Endothelial cell of umbilical vein (primary cell): ENCODE measurements at regions not wholly inside any gene's neighbourhood (a gene's known extent, or its start where the extent isn't known, plus 50 kb on each side); places are given as distances from the start of the nearest gene placed in this dataset.

Experiments
- BruUV-seq: library from RNA; stranded (reverse); fragments of 400-500 nt; replicated peaks from 2 replicates; lab custom pipeline; 2021; lab: Mats Ljungman, UMichigan
- CTCF ChIA-PET: fragments of 300-600, 350-600 bp; sonication (Branson Sonifier 250); formaldehyde crosslinking; loops from one replicate; lab custom pipeline; 2021; ENCODE audit warnings: antibody characterized with exemption, inconsistent platforms; lab: Charles Lee
- POLR2A ChIA-PET: fragments of 300-600, 350-600 bp; sonication (Branson Sonifier 250); formaldehyde crosslinking; loops from one replicate; lab custom pipeline; 2021; ENCODE audit warnings: antibody characterized with exemption, inconsistent platforms; lab: Charles Lee
- DNase-seq: peaks from one replicate; pipeline ENCODE4 v3.0.0-alpha.2; 2011; ENCODE audit warnings: low read depth, low spot score
- FAIRE-seq: peaks from 2 replicates; lab custom pipeline; 2011; peaks lifted over from hg19 to GRCh38; lab: Jason Lieb, UNC
- H2AFZ ChIP-seq: 2 replicates; pipeline ENCODE4 v1.6.0; 2012; ENCODE audit warnings: low read depth, low read length, control low read depth, inconsistent platforms
- H3K27ac ChIP-seq: 2 replicates; pipeline ENCODE4 v1.5.1; 2011; ENCODE audit warnings: low read depth, mild to moderate bottlenecking, control low read depth, low read length, moderate library complexity; ENCODE audit not compliant: insufficient read depth
- H3K27me3 ChIP-seq, 2 experiments: 2 replicates each; pipeline versions ENCODE4 v1.6.0 to v1.6.1; 2011; ENCODE audit warnings: low read length in 2 of 2, mixed read lengths in 1 of 2; ENCODE audit not compliant: control insufficient read depth in 2 of 2, insufficient read depth in 2 of 2
- H3K36me3 ChIP-seq, 2 experiments: 2 replicates in 1 of 2; 3 replicates in 1 of 2; pipeline ENCODE4 v1.5.1; 2011; ENCODE audit warnings: low read length in 2 of 2, mild to moderate bottlenecking in 1 of 2, moderate library complexity in 1 of 2; ENCODE audit not compliant: control insufficient read depth in 2 of 2, insufficient read depth in 2 of 2; ENCODE audit errors: extremely low read depth in 1 of 2
- H3K4me1 ChIP-seq: 3 replicates; pipeline ENCODE4 v1.5.1; 2011; ENCODE audit warnings: mild to moderate bottlenecking, low read length; ENCODE audit not compliant: control insufficient read depth, insufficient read depth; ENCODE audit errors: extremely low read depth
- H3K4me2 ChIP-seq: 2 replicates; pipeline ENCODE4 v1.6.1; 2011; ENCODE audit warnings: low read length, control low read depth, mixed read lengths; ENCODE audit not compliant: insufficient read depth
- H3K4me3 ChIP-seq, 3 experiments: fragments of 200-600 bp in 1 of 3; sonication (generic), shearing (Covaris generic) in 1 of 3; replicated peaks in 1 of 3; 2 replicates each; pipeline ENCODE4 v1.5.1; 2011 to 2016; ENCODE audit warnings: control low read depth in 3 of 3, low read length in 3 of 3, mild to moderate bottlenecking in 2 of 3, inconsistent platforms in 1 of 3, low read depth in 1 of 3, moderate library complexity in 1 of 3; ENCODE audit not compliant: insufficient read depth in 1 of 3
- H3K79me2 ChIP-seq: 2 replicates; pipeline ENCODE4 v1.6.0; 2012; ENCODE audit warnings: low read length, inconsistent platforms; ENCODE audit not compliant: control insufficient read depth, insufficient read depth
- H3K9ac ChIP-seq: replicated peaks from 2 replicates; pipeline ENCODE3; 2011; ENCODE audit warnings: low read length, control low read depth; ENCODE audit not compliant: insufficient read depth; ENCODE audit errors: extremely low read depth
- H3K9me1 ChIP-seq: replicated peaks from 3 replicates; pipeline ENCODE4 v1.6.0; 2011; ENCODE audit warnings: mild to moderate bottlenecking, low read length; ENCODE audit not compliant: control insufficient read depth, insufficient read depth; ENCODE audit errors: extremely low read depth
- H3K9me3 ChIP-seq: replicated peaks from 2 replicates; pipeline ENCODE4 v1.5.1; 2012; ENCODE audit warnings: low read length, inconsistent platforms; ENCODE audit not compliant: control insufficient read depth, insufficient read depth
- H4K20me1 ChIP-seq: replicated peaks from 2 replicates; pipeline ENCODE3; 2011; ENCODE audit warnings: mild to moderate bottlenecking, low read length; ENCODE audit not compliant: control insufficient read depth, insufficient read depth; ENCODE audit errors: extremely low read depth
- CTCF ChIP-seq, 2 donors: IDR thresholded peaks; 1 replicate in 1 of 2; 2 replicates in 1 of 2; pipeline ENCODE4 v1.5.1; 2011; ENCODE audit warnings: low read length in 2 of 2, mild to moderate bottlenecking in 2 of 2, moderate library complexity in 2 of 2, control low read depth in 1 of 2, inconsistent platforms in 1 of 2, low read depth in 1 of 2; ENCODE audit not compliant: insufficient read depth in 1 of 2; ENCODE audit errors: extremely low read depth in 1 of 2
- EZH2 ChIP-seq: IDR thresholded peaks from 2 replicates; pipeline ENCODE4 v1.6.1; 2012; ENCODE audit warnings: borderline replicate concordance, low read depth, mild to moderate bottlenecking, moderate library complexity, low read length, inconsistent platforms; ENCODE audit not compliant: severe bottlenecking
- FOS ChIP-seq: IDR thresholded peaks from 2 replicates; pipeline ENCODE4 v1.6.1; 2011; ENCODE audit warnings: mild to moderate bottlenecking, low read length, moderate library complexity, borderline replicate concordance; ENCODE audit not compliant: insufficient read depth
- GATA2 ChIP-seq: IDR thresholded peaks from 2 replicates; pipeline ENCODE4 v1.7.0; 2011; ENCODE audit warnings: low read depth, mild to moderate bottlenecking, moderate library complexity, mixed read lengths, low read length; ENCODE audit not compliant: insufficient read length, insufficient read depth
- JUN ChIP-seq: IDR thresholded peaks from 2 replicates; pipeline ENCODE4 v1.6.1; 2011; ENCODE audit warnings: borderline replicate concordance, low read depth; ENCODE audit not compliant: insufficient read length, insufficient read depth
- MYC ChIP-seq: IDR thresholded peaks from one replicate; pipeline ENCODE4 v1.6.1; 2011; ENCODE audit warnings: mild to moderate bottlenecking, low read depth, low read length
- POLR2A ChIP-seq: IDR thresholded peaks from 2 replicates; pipeline ENCODE4 v1.6.1; 2012; ENCODE audit warnings: low read depth, mild to moderate bottlenecking, control low read depth, low read length
- POLR2AphosphoS5 ChIP-seq: IDR thresholded peaks from 2 replicates; pipeline ENCODE4 v1.6.1; 2012; ENCODE audit warnings: low read depth, mild to moderate bottlenecking, control low read depth, low read length, moderate library complexity; ENCODE audit not compliant: insufficient read depth
- dilution Hi-C: fragments of 300-500 bp; cut with MboI; formaldehyde crosslinking; loops from one replicate; pipeline ENCODE4 v1.15.0; 2019; ENCODE audit warnings: low sequenced_read_pairs; ENCODE audit not compliant: extremely low pct_ligation_motif_present
- intact Hi-C: fragments of 100-400 bp; cut with micrococcal nuclease; formaldehyde crosslinking; loops from one replicate; pipeline ENCODE4 v1.10.0; 2022
- TF ChIP-seq, protein P1 (sequence below): IDR thresholded peaks from 2 replicates; pipeline ENCODE4 v1.6.1; 2011; ENCODE audit not compliant: insufficient read depth, insufficient read length

GRCh38 chr6:155915651-155916050, 460.0 kb upstream of the NOX3 start:
- no peak overlapping the region for H3K9ac ChIP-seq
- no peak overlapping the region for H3K27ac ChIP-seq
- H4K20me1 ChIP-seq, result no peaks in the 10 kb centered on the region
- no peaks in the 10 kb centered on the region for H3K36me3 ChIP-seq
- ChIA-PET POLR2A (no interaction called here), CTCF (no interaction called here)
- H3K9me3 ChIP-seq, result no peaks in the 10 kb centered on the region
- H3K4me2 ChIP-seq, result no peak overlapping the region
- BruUV-seq, result no TSS peak
- no peak for FAIRE-seq
- no peaks in the 10 kb centered on the region for H3K9me1 ChIP-seq
- no peaks in the 10 kb centered on the region for H3K4me1 ChIP-seq
- no peak for TF ChIP-seq POLR2A
- dilution Hi-C loops, result no loop called here
- H2AFZ ChIP-seq, result no peak overlapping the region
- no peak for DNase-seq
- intact Hi-C loops, result no loop called here
- no peak overlapping the region for H3K4me3 ChIP-seq
- H3K27me3 ChIP-seq, result no peaks in the 10 kb centered on the region
- no peaks in the 10 kb centered on the region for H3K79me2 ChIP-seq

DNA sequence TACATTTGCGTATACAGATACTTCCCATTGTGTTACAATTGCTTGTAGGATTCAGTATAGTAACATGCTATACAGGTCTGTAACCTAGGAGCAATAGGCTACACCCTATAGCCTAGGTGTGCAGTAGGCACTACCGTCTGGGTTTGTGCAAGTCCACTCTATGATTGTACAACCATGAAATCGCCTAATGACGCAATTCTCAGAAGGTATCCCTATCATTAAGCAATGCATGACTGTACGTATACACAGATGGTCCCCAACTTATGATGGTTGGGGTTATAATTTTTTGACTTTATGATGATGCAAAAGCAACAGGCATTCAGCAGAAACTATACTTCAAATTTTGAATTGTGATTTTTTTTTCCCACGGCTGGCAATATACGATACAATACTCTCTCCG, 458.2 kb upstream of the NOX3 start:
- intact Hi-C loops, result no loop called here
- no peak for TF ChIP-seq FOS
- TF ChIP-seq, protein P1, sequence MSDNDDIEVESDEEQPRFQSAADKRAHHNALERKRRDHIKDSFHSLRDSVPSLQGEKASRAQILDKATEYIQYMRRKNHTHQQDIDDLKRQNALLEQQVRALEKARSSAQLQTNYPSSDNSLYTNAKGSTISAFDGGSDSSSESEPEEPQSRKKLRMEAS, result no peak
- TF ChIP-seq MYC, result no peak
- no peak for TF ChIP-seq EZH2
- no peak for TF ChIP-seq POLR2A
- TF ChIP-seq JUN, result no peak
- TF ChIP-seq GATA2, result no peak
- no peak for TF ChIP-seq POLR2AphosphoS5
- no peak for TF ChIP-seq CTCF (IDR thresholded peaks at IDR 0.05; ENCODE audit: extremely low read depth in 1 of 2, insufficient read depth in 1 of 2, low read depth in 1 of 2, low read length in 2 of 2)

More for the DNA sequence above, 458.2 kb upstream of the NOX3 start:
- H2AFZ ChIP-seq, result no peak overlapping the region
- no peaks in the 10 kb centered on the region for H3K9me1 ChIP-seq
- ChIA-PET POLR2A (no interaction called here), CTCF (no interaction called here)
- FAIRE-seq, result no peak
- BruUV-seq, result no TSS peak
- no peaks in the 10 kb centered on the region for H3K9me3 ChIP-seq
- H3K79me2 ChIP-seq, result no peaks in the 10 kb centered on the region
- H3K36me3 ChIP-seq, result no peaks in the 10 kb centered on the region
- H3K9ac ChIP-seq, result no peak overlapping the region
- no peak overlapping the region for H3K27ac ChIP-seq
- H3K4me2 ChIP-seq, result no peak overlapping the region
- DNase-seq, result no peak
- dilution Hi-C loops, result no loop called here
- no peaks in the 10 kb centered on the region for H3K4me1 ChIP-seq
- H3K4me3 ChIP-seq, result no peak overlapping the region
- no peaks in the 10 kb centered on the region for H4K20me1 ChIP-seq
- no peaks in the 10 kb centered on the region for H3K27me3 ChIP-seq
